Keratinocyte (primary cell): ENCODE measurements at regions not wholly inside any gene's neighbourhood (a gene's known extent, or its start where the extent isn't known, plus 50 kb on each side); places are given as distances from the start of the nearest gene placed in this dataset.

Source experiments
- DNase-seq: peaks from one replicate; pipeline ENCODE4 v3.0.0-alpha.2; 2011; ENCODE audit warnings: low read depth, missing footprints, low spot score
- FAIRE-seq: peaks from 2 replicates; lab custom pipeline; 2011; peaks lifted over from hg19 to GRCh38; lab: Jason Lieb, UNC
- H2AFZ ChIP-seq: 2 replicates; pipeline ENCODE4 v1.6.0; 2012; ENCODE audit warnings: low read length, control low read depth, inconsistent platforms; ENCODE audit not compliant: control insufficient read depth
- H3K27ac ChIP-seq: 2 replicates; pipeline ENCODE4 v1.5.1; 2011; ENCODE audit warnings: low read length; ENCODE audit not compliant: control insufficient read depth, insufficient read depth
- H3K27me3 ChIP-seq: 3 replicates; pipeline ENCODE4 v1.6.0; 2011; ENCODE audit warnings: low read length; ENCODE audit not compliant: control insufficient read depth, insufficient read depth; ENCODE audit errors: extremely low read depth
- H3K36me3 ChIP-seq, 2 experiments: 2 replicates in 1 of 2; 3 replicates in 1 of 2; pipeline ENCODE4 v1.5.1; 2011; ENCODE audit warnings: low read length in 2 of 2, mild to moderate bottlenecking in 1 of 2; ENCODE audit not compliant: control insufficient read depth in 2 of 2, insufficient read depth in 2 of 2; ENCODE audit errors: extremely low read depth in 1 of 2
- H3K4me1 ChIP-seq: 3 replicates; pipeline ENCODE4 v1.5.1; 2011; ENCODE audit warnings: low read length; ENCODE audit not compliant: control insufficient read depth, insufficient read depth; ENCODE audit errors: extremely low read depth
- H3K4me2 ChIP-seq: 3 replicates; pipeline ENCODE4 v1.6.0; 2011; ENCODE audit warnings: low read depth, low read length; ENCODE audit not compliant: control insufficient read depth, insufficient read depth; ENCODE audit errors: extremely low read depth
- H3K4me3 ChIP-seq, 3 experiments: fragments of 200-600 bp in 1 of 3; sonication (generic) in 1 of 3; 2 replicates in 2 of 3; 3 replicates in 1 of 3; pipeline ENCODE4 v1.5.1; 2011 to 2016; ENCODE audit warnings: low read length in 3 of 3, mild to moderate bottlenecking in 3 of 3, control low read depth in 2 of 3, inconsistent platforms in 1 of 3, low read depth in 1 of 3, mixed read lengths in 1 of 3, mixed run types in 1 of 3, moderate library complexity in 1 of 3; ENCODE audit not compliant: control insufficient read depth in 2 of 3, insufficient read depth in 2 of 3; ENCODE audit errors: extremely low read depth in 1 of 3
- H3K79me2 ChIP-seq: 2 replicates; pipeline ENCODE4 v1.6.0; 2012; ENCODE audit warnings: low read length; ENCODE audit not compliant: control insufficient read depth, insufficient read depth
- H3K9ac ChIP-seq: 3 replicates; pipeline ENCODE4 v1.6.0; 2011; ENCODE audit warnings: low read length; ENCODE audit not compliant: control insufficient read depth, insufficient read depth; ENCODE audit errors: extremely low read depth
- H3K9me1 ChIP-seq: 3 replicates; pipeline ENCODE4 v1.6.0; 2011; ENCODE audit warnings: low read length; ENCODE audit not compliant: control insufficient read depth, insufficient read depth; ENCODE audit errors: extremely low read depth
- H3K9me3 ChIP-seq: 2 replicates; pipeline ENCODE4 v1.5.1; 2012; ENCODE audit warnings: low read depth, low read length; ENCODE audit not compliant: control insufficient read depth
- H4K20me1 ChIP-seq: 3 replicates; pipeline ENCODE4 v1.6.0; 2011; ENCODE audit warnings: low read length; ENCODE audit not compliant: control insufficient read depth, insufficient read depth; ENCODE audit errors: extremely low read depth
- CTCF ChIP-seq, 3 experiments: IDR thresholded peaks in 1 of 3; conservative IDR thresholded peaks in 1 of 3; optimal IDR thresholded peaks in 1 of 3; 2 replicates in 2 of 3; 3 replicates in 1 of 3; pipeline versions ENCODE3 to v1.5.1; 2011; ENCODE audit warnings: low read length in 3 of 3, mild to moderate bottlenecking in 3 of 3, moderate library complexity in 2 of 3, control low read depth in 1 of 3, inconsistent platforms in 1 of 3; ENCODE audit not compliant: insufficient read depth in 2 of 3; ENCODE audit errors: extremely low read depth in 1 of 3
- EZH2 ChIP-seq: IDR thresholded peaks from one replicate; pipeline ENCODE4 v1.6.1; 2012; ENCODE audit warnings: inconsistent platforms, mild to moderate bottlenecking, low read length, moderate library complexity
- dilution Hi-C: fragments of 300-500 bp; cut with MboI; formaldehyde crosslinking; loops from one replicate; pipeline ENCODE4 v1.7.0; 2020; ENCODE audit warnings: low sequenced_read_pairs; ENCODE audit not compliant: extremely low pct_ligation_motif_present

DNA sequence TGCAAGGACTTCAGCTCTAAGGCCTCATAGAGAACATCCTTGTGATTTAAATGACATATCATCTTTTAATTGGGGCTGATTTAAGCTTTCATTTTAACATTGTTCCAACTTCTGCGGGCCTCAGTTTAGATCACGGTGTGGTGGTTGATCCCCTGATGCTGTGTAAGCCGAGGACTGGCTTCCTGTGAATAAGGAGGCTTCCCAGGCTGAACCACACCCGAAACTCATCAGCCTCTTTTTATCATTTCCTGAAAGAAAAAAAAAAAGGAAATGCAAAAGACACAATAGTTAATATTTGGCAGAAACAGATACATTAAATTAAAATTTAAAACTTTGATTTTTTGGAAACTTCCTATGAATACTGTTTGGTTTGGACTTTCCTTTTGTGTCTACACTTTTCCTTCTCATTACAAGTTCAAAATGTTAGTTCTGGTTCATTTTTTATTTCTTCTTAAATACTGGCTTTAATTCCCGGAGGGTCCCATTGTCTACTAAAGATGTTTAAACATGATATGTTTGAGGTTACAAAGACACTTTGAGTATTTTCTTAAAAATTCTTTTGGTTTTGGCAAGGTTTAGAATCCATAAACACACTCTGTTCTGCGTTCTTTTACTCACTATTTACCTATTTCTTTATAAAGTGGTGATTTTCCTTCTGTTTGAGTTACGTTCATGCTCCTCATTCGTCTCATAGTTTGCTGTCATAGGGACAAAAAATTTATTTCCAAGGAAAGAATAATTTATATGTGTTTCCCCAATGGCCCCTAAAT lies 230.0 kb upstream of the SULF2 start:
- no peak overlapping the region for H3K9ac ChIP-seq
- H3K9me3 ChIP-seq = peaks cover 6% of the 10 kb centered on the region
- no peak overlapping the region for H3K27ac ChIP-seq
- DNase-seq = no peak
- no peaks in the 10 kb centered on the region for H4K20me1 ChIP-seq
- H2AFZ ChIP-seq = no peak overlapping the region
- dilution Hi-C loops = loop anchor here (10.0 kb wide), 1 partner anchor 279 kb away; no protein-coding TSS in a partner anchor
- TF ChIP-seq EZH2 = no peak
- no peak for TF ChIP-seq CTCF (optimal IDR thresholded peaks at IDR 0.05 in 1 of 3, IDR thresholded peaks at IDR 0.05 in 1 of 3, conservative IDR thresholded peaks at IDR 0.05 in 1 of 3; ENCODE audit: extremely low read depth in 1 of 3, insufficient read depth in 2 of 3, low read length in 3 of 3)
- no peak overlapping the region for H3K4me3 ChIP-seq
- FAIRE-seq = no peak
- H3K36me3 ChIP-seq = no peaks in the 10 kb centered on the region
- peaks cover 3% of the 10 kb centered on the region for H3K27me3 ChIP-seq
- no peak overlapping the region for H3K4me2 ChIP-seq
- no peaks in the 10 kb centered on the region for H3K4me1 ChIP-seq
- no peaks in the 10 kb centered on the region for H3K9me1 ChIP-seq
- no peaks in the 10 kb centered on the region for H3K79me2 ChIP-seq

GRCh38 chr20:48012401-48012974 lies 227.2 kb upstream of the SULF2 start:
- dilution Hi-C loops = loop anchor here (10.0 kb wide), 1 partner anchor 282 kb away; no protein-coding TSS in a partner anchor
- no peaks in the 10 kb centered on the region for H3K4me1 ChIP-seq
- no peak overlapping the region for H3K9ac ChIP-seq
- H4K20me1 ChIP-seq = no peaks in the 10 kb centered on the region
- no peak overlapping the region for H3K27ac ChIP-seq
- H3K4me2 ChIP-seq = no peak overlapping the region
- H3K27me3 ChIP-seq = peaks cover 3% of the 10 kb centered on the region
- FAIRE-seq = no peak
- H3K79me2 ChIP-seq = no peaks in the 10 kb centered on the region
- H3K9me3 ChIP-seq = peaks cover 6% of the 10 kb centered on the region
- H3K4me3 ChIP-seq = no peak overlapping the region
- no peak overlapping the region for H2AFZ ChIP-seq
- no peak for TF ChIP-seq EZH2
- TF ChIP-seq CTCF (optimal IDR thresholded peaks at IDR 0.05 in 1 of 3, IDR thresholded peaks at IDR 0.05 in 1 of 3, conservative IDR thresholded peaks at IDR 0.05 in 1 of 3; ENCODE audit: extremely low read depth in 1 of 3, insufficient read depth in 2 of 3, low read length in 3 of 3) = peak; percentile 38 to 68 (median 49)
- DNase-seq = no peak
- H3K36me3 ChIP-seq = no peaks in the 10 kb centered on the region
- no peaks in the 10 kb centered on the region for H3K9me1 ChIP-seq
